HepG2 (cell line): ENCODE measurements at regions not wholly inside any gene's neighbourhood (a gene's known extent, or its start where the extent isn't known, plus 50 kb on each side); places are given as distances from the start of the nearest gene placed in this dataset.

Source experiments
- CENPT ChIP-seq: sonication (generic); formaldehyde crosslinking; IDR thresholded peaks from 2 replicates; pipeline ENCODE4 v1.8.0; 2022; ENCODE audit warnings: low read depth, mild to moderate bottlenecking, moderate library complexity, missing genetic modification reagents
- EED ChIP-seq: sonication (generic); formaldehyde crosslinking; IDR thresholded peaks from 2 replicates; pipeline ENCODE4 v1.5.0; 2020; ENCODE audit warnings: mild to moderate bottlenecking, missing genetic modification reagents
- EHMT2 ChIP-seq: fragments of 200-600 bp; sonication (generic); IDR thresholded peaks from 2 replicates; pipeline ENCODE4 v1.7.0; 2017; ENCODE audit warnings: antibody characterized with exemption, low read depth, low read length, borderline replicate concordance
- FOXO1 ChIP-seq: sonication (generic); formaldehyde crosslinking; IDR thresholded peaks from 2 replicates; pipeline ENCODE4 v1.4.0; 2020; ENCODE audit warnings: missing genetic modification reagents
- HBP1 ChIP-seq: IDR thresholded peaks from 2 replicates; pipeline ENCODE4 v1.6.1; 2016; ENCODE audit warnings: low read depth, control low read depth
- HOMEZ ChIP-seq: IDR thresholded peaks from 2 replicates; pipeline ENCODE4 v1.6.1; 2016; ENCODE audit warnings: low read depth
- ISX ChIP-seq: sonication (generic); formaldehyde crosslinking; conservative IDR thresholded peaks from 2 replicates; pipeline ENCODE4 v1.5.0; 2020; ENCODE audit warnings: missing genetic modification reagents
- KLF15 ChIP-seq: sonication (generic); formaldehyde crosslinking; IDR thresholded peaks from 2 replicates; pipeline ENCODE4 v1.8.1; 2023; ENCODE audit warnings: borderline replicate concordance, mild to moderate bottlenecking, inconsistent platforms, missing genetic modification reagents, mixed read lengths
- MATR3 ChIP-seq: sonication (generic); formaldehyde crosslinking; IDR thresholded peaks from 2 replicates; pipeline ENCODE4 v1.4.0; 2020; ENCODE audit warnings: missing genetic modification reagents
- MXI1 ChIP-seq: IDR thresholded peaks from 3 replicates; pipeline ENCODE4 v1.6.1; 2012; ENCODE audit warnings: low read depth, low read length, inconsistent platforms, borderline replicate concordance
- NAIF1 ChIP-seq: sonication (generic); formaldehyde crosslinking; IDR thresholded peaks from 2 replicates; pipeline ENCODE4 v1.5.0; 2020; ENCODE audit warnings: mild to moderate bottlenecking, missing genetic modification reagents, borderline replicate concordance
- NR2C2 ChIP-seq: sonication (generic); formaldehyde crosslinking; IDR thresholded peaks from 2 replicates; pipeline ENCODE4 v1.4.0; 2020; ENCODE audit warnings: missing genetic modification reagents, mild to moderate bottlenecking, moderate library complexity, borderline replicate concordance
- SSRP1 ChIP-seq: IDR thresholded peaks from 2 replicates; pipeline ENCODE4 v1.6.1; 2016; ENCODE audit warnings: control low read depth
- YEATS2 ChIP-seq: sonication (generic); formaldehyde crosslinking; IDR thresholded peaks from 2 replicates; pipeline ENCODE4 v1.4.0; 2020; ENCODE audit warnings: missing genetic modification reagents, borderline replicate concordance
- ZIK1 ChIP-seq: sonication (generic); formaldehyde crosslinking; IDR thresholded peaks from 2 replicates; pipeline ENCODE4 v1.5.0; 2020; ENCODE audit warnings: mild to moderate bottlenecking, low read depth, missing genetic modification reagents, borderline replicate concordance
- ZNF12 ChIP-seq: sonication (generic); formaldehyde crosslinking; IDR thresholded peaks from 2 replicates; pipeline ENCODE4 v1.5.0; 2020; ENCODE audit warnings: missing genetic modification reagents
- ZNF432 ChIP-seq: sonication (generic); formaldehyde crosslinking; IDR thresholded peaks from 2 replicates; pipeline ENCODE4 v1.5.0; 2020; ENCODE audit warnings: missing genetic modification reagents, mild to moderate bottlenecking, borderline replicate concordance
- ZNF768 ChIP-seq: sonication (generic); formaldehyde crosslinking; IDR thresholded peaks from 2 replicates; pipeline ENCODE4 v1.4.0; 2020; ENCODE audit warnings: missing genetic modification reagents
- ZSCAN9 ChIP-seq: IDR thresholded peaks from 2 replicates; pipeline ENCODE4 v1.6.1; 2016; ENCODE audit warnings: borderline replicate concordance
- ZZZ3 ChIP-seq: sonication (generic); formaldehyde crosslinking; IDR thresholded peaks from 2 replicates; pipeline ENCODE4 v1.4.0; 2020; ENCODE audit warnings: missing genetic modification reagents, mild to moderate bottlenecking, borderline replicate concordance
- TF ChIP-seq, protein P1 (sequence below): sonication (generic); formaldehyde crosslinking; IDR thresholded peaks from 2 replicates; pipeline ENCODE4 v1.5.1; 2020; ENCODE audit warnings: missing genetic modification reagents, mild to moderate bottlenecking, borderline replicate concordance
- TF ChIP-seq, protein P2 (sequence below): sonication (generic); formaldehyde crosslinking; IDR thresholded peaks from 2 replicates; pipeline ENCODE4 v1.4.0; 2020; ENCODE audit warnings: missing genetic modification reagents

DNA sequence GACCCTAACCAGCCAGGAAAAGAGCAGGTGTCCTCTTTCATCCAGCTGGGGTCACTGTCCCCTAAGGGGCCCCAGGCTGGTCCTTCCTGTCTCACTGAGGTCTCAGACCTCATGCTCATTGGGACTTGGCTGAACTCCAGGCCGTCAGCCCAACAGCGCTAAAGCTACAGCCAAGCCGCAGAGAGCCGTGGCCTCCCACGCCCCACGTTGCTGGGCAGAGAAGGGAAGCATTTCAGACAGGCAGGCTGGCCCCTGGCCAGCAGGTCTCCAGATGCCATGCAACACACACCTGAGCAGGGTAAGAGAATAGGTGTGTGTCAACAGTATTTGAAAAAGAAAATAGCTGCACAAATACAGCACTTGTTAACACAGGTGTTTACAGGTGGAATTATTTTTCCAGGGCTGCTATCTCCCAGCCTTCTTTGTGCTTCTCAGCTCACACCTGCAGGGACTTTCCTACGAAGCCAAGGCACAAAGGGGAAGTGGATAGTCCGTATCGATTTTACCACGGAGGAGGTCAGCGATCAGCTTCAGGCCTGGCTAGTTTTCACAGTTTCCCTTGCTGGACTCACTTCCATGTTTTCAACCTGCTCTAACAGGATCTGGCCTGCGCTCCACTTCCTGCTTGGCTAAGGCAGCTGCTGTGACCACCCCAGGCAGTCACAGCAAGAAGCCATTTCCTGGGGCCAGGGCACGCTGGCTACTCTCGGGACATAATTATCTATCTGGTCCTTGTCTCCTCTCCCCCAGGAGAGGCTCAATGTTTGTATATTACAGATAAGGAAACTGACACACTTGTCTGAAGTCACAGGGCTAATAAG is 156.1 kb upstream of the ID2 start (continued):
- TF ChIP-seq ZNF432 (CRISPR knock-in tag), result no peak
- TF ChIP-seq CENPT (CRISPR knock-in tag), result no peak
- TF ChIP-seq ZIK1, result peak; percentile 71; the same call in 1 of the 2 replicates
- TF ChIP-seq, protein P1, sequence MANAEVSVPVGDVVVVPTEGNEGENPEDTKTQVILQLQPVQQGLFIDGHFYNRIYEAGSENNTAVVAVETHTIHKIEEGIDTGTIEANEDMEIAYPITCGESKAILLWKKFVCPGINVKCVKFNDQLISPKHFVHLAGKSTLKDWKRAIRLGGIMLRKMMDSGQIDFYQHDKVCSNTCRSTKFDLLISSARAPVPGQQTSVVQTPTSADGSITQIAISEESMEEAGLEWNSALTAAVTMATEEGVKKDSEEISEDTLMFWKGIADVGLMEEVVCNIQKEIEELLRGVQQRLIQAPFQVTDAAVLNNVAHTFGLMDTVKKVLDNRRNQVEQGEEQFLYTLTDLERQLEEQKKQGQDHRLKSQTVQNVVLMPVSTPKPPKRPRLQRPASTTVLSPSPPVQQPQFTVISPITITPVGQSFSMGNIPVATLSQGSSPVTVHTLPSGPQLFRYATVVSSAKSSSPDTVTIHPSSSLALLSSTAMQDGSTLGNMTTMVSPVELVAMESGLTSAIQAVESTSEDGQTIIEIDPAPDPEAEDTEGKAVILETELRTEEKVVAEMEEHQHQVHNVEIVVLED (CRISPR knock-in tag), result peak; percentile 58; the same call in 1 of the 2 replicates
- TF ChIP-seq MXI1, result peak; percentile 56; the same call in 1 of the 3 replicates
- TF ChIP-seq HBP1, result peak; percentile 53; the same call in 1 of the 2 replicates
- TF ChIP-seq HOMEZ (CRISPR knock-in tag), result peak; percentile 66; the same call in 1 of the 2 replicates
- no peak for TF ChIP-seq MATR3 (CRISPR knock-in tag)
- peak; percentile 84 for TF ChIP-seq ZSCAN9
- TF ChIP-seq, protein P2, sequence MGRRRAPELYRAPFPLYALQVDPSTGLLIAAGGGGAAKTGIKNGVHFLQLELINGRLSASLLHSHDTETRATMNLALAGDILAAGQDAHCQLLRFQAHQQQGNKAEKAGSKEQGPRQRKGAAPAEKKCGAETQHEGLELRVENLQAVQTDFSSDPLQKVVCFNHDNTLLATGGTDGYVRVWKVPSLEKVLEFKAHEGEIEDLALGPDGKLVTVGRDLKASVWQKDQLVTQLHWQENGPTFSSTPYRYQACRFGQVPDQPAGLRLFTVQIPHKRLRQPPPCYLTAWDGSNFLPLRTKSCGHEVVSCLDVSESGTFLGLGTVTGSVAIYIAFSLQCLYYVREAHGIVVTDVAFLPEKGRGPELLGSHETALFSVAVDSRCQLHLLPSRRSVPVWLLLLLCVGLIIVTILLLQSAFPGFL (CRISPR knock-in tag), result no peak
- peak; percentile 61; the same call in 1 of the 2 replicates for TF ChIP-seq FOXO1 (CRISPR knock-in tag)
- peak; percentile 87; the same call in 1 of the 2 replicates for TF ChIP-seq YEATS2 (CRISPR knock-in tag)
- 0 out of 2 replicates have a peak, but pooled peaks have one; percentile 40 for TF ChIP-seq NAIF1 (CRISPR knock-in tag)
- 0 out of 2 replicates have a peak, but pooled peaks have one; percentile 53 for TF ChIP-seq ZNF12 (CRISPR knock-in tag)
- no peak for TF ChIP-seq ISX (CRISPR knock-in tag)
- TF ChIP-seq ZNF768 (CRISPR knock-in tag), result no peak
- TF ChIP-seq NR2C2 (CRISPR knock-in tag), result peak; percentile 29; the same call in 1 of the 2 replicates
- 0 out of 2 replicates have a peak, but pooled peaks have one; percentile 77 for TF ChIP-seq EED (CRISPR knock-in tag)
- no peak for TF ChIP-seq EHMT2
- TF ChIP-seq SSRP1, result 0 out of 2 replicates have a peak, but pooled peaks have one; percentile 63
- TF ChIP-seq ZZZ3 (CRISPR knock-in tag), result no peak
- TF ChIP-seq KLF15 (CRISPR knock-in tag), result no peak
